Prostate gland (tissue), 2 donors: ENCODE measurements at regions not wholly inside any gene's neighbourhood (a gene's known extent, or its start where the extent isn't known, plus 50 kb on each side); places are given as distances from the start of the nearest gene placed in this dataset.

Experiments used
- POLR2A ChIP-seq: fragments of 450-650 bp; IDR thresholded peaks from one replicate; pipeline ENCODE4 v1.6.1; 2016; ENCODE audit warnings: antibody characterized with exemption, mild to moderate bottlenecking
- POLR2AphosphoS5 ChIP-seq: sonication (generic); formaldehyde crosslinking; IDR thresholded peaks from one replicate; pipeline ENCODE4 v1.6.1; 2017; ENCODE audit warnings: antibody characterized with exemption
- TF ChIP-seq, protein P1 (sequence below), 4 experiments: fragments of 200-600 bp in 2 of 4; fragments of 450-650 bp in 2 of 4; sonication (generic) in 2 of 4; IDR thresholded peaks; 1 replicate in 3 of 4; 2 replicates in 1 of 4; pipeline ENCODE4 v1.5.1; 2016 to 2019; ENCODE audit warnings: antibody characterized with exemption in 4 of 4, mild to moderate bottlenecking in 2 of 4, moderate library complexity in 2 of 4

DNA sequence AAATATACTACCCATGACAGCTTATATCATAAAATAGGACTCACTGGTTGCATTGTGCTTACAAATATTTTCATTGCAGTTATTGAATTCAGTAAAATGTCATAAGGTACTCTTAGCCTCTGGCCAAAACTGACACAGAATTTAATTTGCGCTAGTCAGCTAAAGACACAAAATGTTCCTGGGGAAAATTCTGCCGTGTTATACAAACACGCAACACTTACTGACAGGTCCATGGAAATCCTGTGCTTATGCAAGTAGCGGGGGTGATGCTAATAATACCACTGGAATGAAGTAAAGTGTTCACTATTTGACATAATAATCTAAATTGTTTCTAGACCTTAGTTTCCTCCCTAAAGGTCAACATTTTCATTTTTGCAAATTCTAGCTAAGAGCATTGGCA is 354.4 kb upstream of the RSPO3 start:
- TF ChIP-seq POLR2A (no peak), POLR2AphosphoS5 (peak; percentile 12)
- TF ChIP-seq, protein P1, sequence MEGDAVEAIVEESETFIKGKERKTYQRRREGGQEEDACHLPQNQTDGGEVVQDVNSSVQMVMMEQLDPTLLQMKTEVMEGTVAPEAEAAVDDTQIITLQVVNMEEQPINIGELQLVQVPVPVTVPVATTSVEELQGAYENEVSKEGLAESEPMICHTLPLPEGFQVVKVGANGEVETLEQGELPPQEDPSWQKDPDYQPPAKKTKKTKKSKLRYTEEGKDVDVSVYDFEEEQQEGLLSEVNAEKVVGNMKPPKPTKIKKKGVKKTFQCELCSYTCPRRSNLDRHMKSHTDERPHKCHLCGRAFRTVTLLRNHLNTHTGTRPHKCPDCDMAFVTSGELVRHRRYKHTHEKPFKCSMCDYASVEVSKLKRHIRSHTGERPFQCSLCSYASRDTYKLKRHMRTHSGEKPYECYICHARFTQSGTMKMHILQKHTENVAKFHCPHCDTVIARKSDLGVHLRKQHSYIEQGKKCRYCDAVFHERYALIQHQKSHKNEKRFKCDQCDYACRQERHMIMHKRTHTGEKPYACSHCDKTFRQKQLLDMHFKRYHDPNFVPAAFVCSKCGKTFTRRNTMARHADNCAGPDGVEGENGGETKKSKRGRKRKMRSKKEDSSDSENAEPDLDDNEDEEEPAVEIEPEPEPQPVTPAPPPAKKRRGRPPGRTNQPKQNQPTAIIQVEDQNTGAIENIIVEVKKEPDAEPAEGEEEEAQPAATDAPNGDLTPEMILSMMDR (IDR thresholded peaks at IDR 0.05) = no peak
